Endodermal cell (in vitro differentiated cells): ENCODE measurements at regions not wholly inside any gene's neighbourhood (a gene's known extent, or its start where the extent isn't known, plus 50 kb on each side); places are given as distances from the start of the nearest gene placed in this dataset.

Experiments
- DNase-seq: peaks from one replicate; pipeline ENCODE4 v3.0.0-alpha.2; 2017
- H3K27ac ChIP-seq: 2 replicates; pipeline ENCODE4 v1.5.1; 2013; ENCODE audit warnings: mild to moderate bottlenecking, low read depth, low read length, moderate library complexity
- H3K27me3 ChIP-seq: 2 replicates; pipeline ENCODE4 v1.6.1; 2013; ENCODE audit warnings: mild to moderate bottlenecking, low read length, moderate library complexity; ENCODE audit not compliant: insufficient read depth, control insufficient read depth, poor library complexity, severe bottlenecking
- H3K36me3 ChIP-seq: 2 replicates; pipeline ENCODE4 v1.7.0; 2013; ENCODE audit warnings: mild to moderate bottlenecking, low read length, moderate library complexity; ENCODE audit not compliant: control insufficient read depth, insufficient read depth
- H3K4me1 ChIP-seq: one replicate; pipeline ENCODE4 v1.7.0; 2013; ENCODE audit warnings: low read length; ENCODE audit not compliant: control insufficient read depth, insufficient read depth
- H3K4me3 ChIP-seq: 2 replicates; pipeline ENCODE4 v1.5.1; 2013; ENCODE audit warnings: mild to moderate bottlenecking, low read length, moderate library complexity
- H3K9ac ChIP-seq: 2 replicates; pipeline ENCODE4 v1.6.1; 2013; ENCODE audit warnings: mild to moderate bottlenecking, low read length, moderate library complexity; ENCODE audit not compliant: poor library complexity, severe bottlenecking; ENCODE audit errors: extremely low read depth
- H3K9me3 ChIP-seq: 2 replicates; pipeline ENCODE4 v1.6.1; 2013; ENCODE audit warnings: mild to moderate bottlenecking, low read length, moderate library complexity; ENCODE audit not compliant: control insufficient read depth
- H3K27ac Mint-ChIP-seq: 2 replicates; pipeline ENCODE4 v1.8.0; 2020; ENCODE audit warnings: mixed read lengths
- H3K27me3 Mint-ChIP-seq: 2 replicates; pipeline ENCODE4 v1.8.0; 2021; ENCODE audit warnings: mild to moderate bottlenecking, mixed read lengths; ENCODE audit not compliant: insufficient read depth
- H3K36me3 Mint-ChIP-seq: 2 replicates; pipeline ENCODE4 v1.8.0; 2020; ENCODE audit warnings: low read depth, mixed read lengths
- H3K4me1 Mint-ChIP-seq: 2 replicates; pipeline ENCODE4 v1.8.0; 2020; ENCODE audit warnings: mixed read lengths
- H3K4me3 Mint-ChIP-seq: 2 replicates; pipeline ENCODE4 v1.8.0; 2020; ENCODE audit warnings: mild to moderate bottlenecking, moderate library complexity, mixed read lengths
- H3K9me3 Mint-ChIP-seq: 2 replicates; pipeline ENCODE4 v1.8.0; 2020; ENCODE audit warnings: mild to moderate bottlenecking, mixed read lengths
- CTCF ChIP-seq: fragments of 200-600 bp; sonication (generic); conservative IDR thresholded peaks from 2 replicates; pipeline ENCODE4 v1.5.0; 2021; ENCODE audit warnings: antibody characterized with exemption, mild to moderate bottlenecking
- WGBS, 2 experiments: methylation state at CpG; one replicate each; pipeline versions ENCODE4 v1.1.5 to v1.1.7; 2013; ENCODE audit warnings: missing lambda C conversion rate in 2 of 2, mixed read lengths in 1 of 2; ENCODE audit not compliant: insufficient coverage in 1 of 2, insufficient read length in 1 of 2; 5-methylcytosine and 5-hydroxymethylcytosine counted together

GRCh38 chr6:54519161-54519560, 210.9 kb downstream of the TINAG start:
- DNase-seq: no peak
- no peak overlapping the region for H3K9ac ChIP-seq
- no peaks in the 10 kb centered on the region for H3K9me3 Mint-ChIP-seq
- no peaks in the 10 kb centered on the region for H3K4me1 ChIP-seq
- no peaks in the 10 kb centered on the region for H3K27me3 ChIP-seq
- H3K4me3 ChIP-seq: no peak overlapping the region
- H3K27ac ChIP-seq: no peak overlapping the region
- H3K9me3 ChIP-seq: no peaks in the 10 kb centered on the region
- no peak overlapping the region for H3K27ac Mint-ChIP-seq
- no peak for TF ChIP-seq CTCF
- H3K4me1 Mint-ChIP-seq: no peaks in the 10 kb centered on the region
- WGBS, 2 experiments: 87 to 95% methylated on average over 3 of the region's 3 CpGs
- H3K36me3 ChIP-seq: no peaks in the 10 kb centered on the region
- no peak overlapping the region for H3K4me3 Mint-ChIP-seq
- H3K27me3 Mint-ChIP-seq: no peaks in the 10 kb centered on the region
- H3K36me3 Mint-ChIP-seq: no peaks in the 10 kb centered on the region

- H3K9me3 Mint-ChIP-seq: peaks cover 21% of the 10 kb centered on the region
- H3K4me1 Mint-ChIP-seq: no peaks in the 10 kb centered on the region
- peaks cover 1% of the 10 kb centered on the region for H3K36me3 Mint-ChIP-seq
- no peak overlapping the region for H3K4me3 ChIP-seq
- no peak for DNase-seq
- H3K4me3 Mint-ChIP-seq: no peak overlapping the region
- no peak for TF ChIP-seq CTCF
- no peaks in the 10 kb centered on the region for H3K4me1 ChIP-seq
- no peak overlapping the region for H3K27ac Mint-ChIP-seq
- H3K27me3 ChIP-seq: no peaks in the 10 kb centered on the region
- H3K9ac ChIP-seq: no peak overlapping the region
- H3K36me3 ChIP-seq: no peaks in the 10 kb centered on the region
- 80 to 91% methylated on average over 1 to 2 of the region's 2 CpGs for WGBS, 2 experiments
- H3K9me3 ChIP-seq: no peaks in the 10 kb centered on the region
- H3K27ac ChIP-seq: no peak overlapping the region
- H3K27me3 Mint-ChIP-seq: no peaks in the 10 kb centered on the region
These were observed 217.5 kb downstream of the TINAG start for GRCh38 chr6:54525731-54526130.

- no peak overlapping the region for H3K4me3 ChIP-seq
- H3K27ac Mint-ChIP-seq: no peak overlapping the region
- peaks cover 2% of the 10 kb centered on the region for H3K4me1 Mint-ChIP-seq
- no peaks in the 10 kb centered on the region for H3K4me1 ChIP-seq
- WGBS, 2 experiments: 64% methylated on average over 2 of the region's 2 CpGs; no CpG with 5 or more reads in 1 of the 2 experiments
- no peak for TF ChIP-seq CTCF
- no peaks in the 10 kb centered on the region for H3K36me3 ChIP-seq
- DNase-seq: peak; percentile 54
- H3K4me3 Mint-ChIP-seq: no peak overlapping the region
- H3K9me3 ChIP-seq: no peaks in the 10 kb centered on the region
- no peak overlapping the region for H3K27ac ChIP-seq
- no peak overlapping the region for H3K9ac ChIP-seq
- peaks cover 4% of the 10 kb centered on the region for H3K9me3 Mint-ChIP-seq
- H3K27me3 ChIP-seq: no peaks in the 10 kb centered on the region
- no peaks in the 10 kb centered on the region for H3K36me3 Mint-ChIP-seq
- H3K27me3 Mint-ChIP-seq: no peaks in the 10 kb centered on the region
These were observed 225.3 kb downstream of the TINAG start for GRCh38 chr6:54533567-54533966.
